WTC11 (cell line): ENCODE measurements at regions not wholly inside any gene's neighbourhood (a gene's known extent, or its start where the extent isn't known, plus 50 kb on each side); places are given as distances from the start of the nearest gene placed in this dataset.
"Not testable (repeated sequence)": the region's sequence is repeated elsewhere in the genome, so short reads cannot be mapped to it uniquely, and the experiment has no call there.

ENCODE experiments used
- ATAC-seq: fragments of 200-7000 bp; cut with Tn5 transposase; 2 replicates; pipeline ENCODE4 v1.10.0; 2021; ENCODE audit warnings: mild to moderate bottlenecking, moderate library complexity
- CTCF ChIA-PET: fragments of 300-600 bp; sonication (Branson Sonifier 250); formaldehyde crosslinking; loops from one replicate; lab custom pipeline; 2021; ENCODE audit warnings: antibody characterized with exemption; lab: Charles Lee
- POLR2A ChIA-PET: fragments of 350-600 bp; sonication (Branson Sonifier 250); formaldehyde crosslinking; loops from one replicate; lab custom pipeline; 2021; ENCODE audit warnings: antibody characterized with exemption; lab: Charles Lee
- DNase-seq: peaks from one replicate; pipeline ENCODE4 v3.0.0; 2021; ENCODE audit warnings: low spot score
- H3K27ac Mint-ChIP-seq: 2 replicates; pipeline ENCODE4 v1.8.0; 2021; ENCODE audit warnings: mixed read lengths
- H3K27me3 Mint-ChIP-seq: 2 replicates; pipeline ENCODE4 v1.8.0; 2021; ENCODE audit warnings: low read depth, mild to moderate bottlenecking, moderate library complexity, mixed read lengths
- H3K36me3 Mint-ChIP-seq: 2 replicates; pipeline ENCODE4 v1.8.0; 2021; ENCODE audit warnings: mixed read lengths
- H3K4me1 Mint-ChIP-seq: 2 replicates; pipeline ENCODE4 v1.8.0; 2022; ENCODE audit warnings: mixed read lengths
- H3K4me3 Mint-ChIP-seq: 2 replicates; pipeline ENCODE4 v1.8.0; 2021; ENCODE audit warnings: mild to moderate bottlenecking, moderate library complexity, mixed read lengths
- H3K9me3 Mint-ChIP-seq: 2 replicates; pipeline ENCODE4 v1.8.0; 2021; ENCODE audit warnings: mixed read lengths
- AR ChIP-seq: fragments of 250-450 bp; sonication (Bioruptor Pico); IDR thresholded peaks from 2 replicates; pipeline ENCODE4 v1.9.0; 2021; ENCODE audit warnings: mild to moderate bottlenecking
- ERG ChIP-seq: fragments of 250-450 bp; sonication (Bioruptor Pico); IDR thresholded peaks from 2 replicates; pipeline ENCODE4 v1.8.0; 2021; ENCODE audit warnings: mild to moderate bottlenecking
- FOXK1 ChIP-seq: sonication (generic); formaldehyde crosslinking; IDR thresholded peaks from 2 replicates; pipeline ENCODE4 v1.8.0; 2022; ENCODE audit warnings: mild to moderate bottlenecking, moderate library complexity, missing genetic modification reagents
- FOXP1 ChIP-seq: sonication (generic); formaldehyde crosslinking; IDR thresholded peaks from 2 replicates; pipeline ENCODE4 v1.8.0; 2022; ENCODE audit warnings: missing genetic modification reagents, mild to moderate bottlenecking, moderate library complexity, borderline replicate concordance
- FOXP4 ChIP-seq: sonication (generic); formaldehyde crosslinking; IDR thresholded peaks from 2 replicates; pipeline ENCODE4 v1.8.0; 2022; ENCODE audit warnings: mild to moderate bottlenecking, missing genetic modification reagents
- GTF2I ChIP-seq: fragments of 250-450 bp; sonication (Bioruptor Pico); conservative IDR thresholded peaks from 2 replicates; pipeline ENCODE4 v1.4.0; 2021; ENCODE audit warnings: mild to moderate bottlenecking
- JAZF1 ChIP-seq: fragments of 250-450 bp; sonication (Bioruptor Pico); IDR thresholded peaks from 2 replicates; pipeline ENCODE4 v1.9.0; 2021; ENCODE audit warnings: moderate library complexity, mild to moderate bottlenecking, inconsistent platforms
- SP1 ChIP-seq: sonication (generic); formaldehyde crosslinking; conservative IDR thresholded peaks from 2 replicates; pipeline ENCODE4 v1.8.1; 2022; ENCODE audit warnings: missing genetic modification reagents
- TP53 ChIP-seq: sonication (generic); formaldehyde crosslinking; IDR thresholded peaks from 2 replicates; pipeline ENCODE4 v1.8.1; 2023; ENCODE audit warnings: mild to moderate bottlenecking, missing genetic modification reagents
- ZNF121 ChIP-seq: sonication (generic); formaldehyde crosslinking; IDR thresholded peaks from 2 replicates; pipeline ENCODE4 v1.8.0; 2023; ENCODE audit warnings: missing genetic modification reagents
- ZNF396 ChIP-seq: fragments of 250-450 bp; sonication (Bioruptor Pico); IDR thresholded peaks from 2 replicates; pipeline ENCODE4 v1.8.0; 2021; ENCODE audit warnings: mild to moderate bottlenecking, moderate library complexity, borderline replicate concordance
- TF ChIP-seq, protein P1 (sequence below): sonication (generic); formaldehyde crosslinking; conservative IDR thresholded peaks from 2 replicates; pipeline ENCODE4 v1.8.1; 2023; ENCODE audit warnings: mild to moderate bottlenecking, low read depth, missing genetic modification reagents, moderate library complexity
- TF ChIP-seq, protein P2 (sequence below): sonication (generic); formaldehyde crosslinking; IDR thresholded peaks from 2 replicates; pipeline ENCODE4 v1.8.1; 2023; ENCODE audit warnings: mild to moderate bottlenecking, missing genetic modification reagents, moderate library complexity
- TF ChIP-seq, protein P3 (sequence below): sonication (generic); formaldehyde crosslinking; IDR thresholded peaks from 2 replicates; pipeline ENCODE4 v1.8.1; 2022; ENCODE audit warnings: low read depth, missing genetic modification reagents, borderline replicate concordance

DNA sequence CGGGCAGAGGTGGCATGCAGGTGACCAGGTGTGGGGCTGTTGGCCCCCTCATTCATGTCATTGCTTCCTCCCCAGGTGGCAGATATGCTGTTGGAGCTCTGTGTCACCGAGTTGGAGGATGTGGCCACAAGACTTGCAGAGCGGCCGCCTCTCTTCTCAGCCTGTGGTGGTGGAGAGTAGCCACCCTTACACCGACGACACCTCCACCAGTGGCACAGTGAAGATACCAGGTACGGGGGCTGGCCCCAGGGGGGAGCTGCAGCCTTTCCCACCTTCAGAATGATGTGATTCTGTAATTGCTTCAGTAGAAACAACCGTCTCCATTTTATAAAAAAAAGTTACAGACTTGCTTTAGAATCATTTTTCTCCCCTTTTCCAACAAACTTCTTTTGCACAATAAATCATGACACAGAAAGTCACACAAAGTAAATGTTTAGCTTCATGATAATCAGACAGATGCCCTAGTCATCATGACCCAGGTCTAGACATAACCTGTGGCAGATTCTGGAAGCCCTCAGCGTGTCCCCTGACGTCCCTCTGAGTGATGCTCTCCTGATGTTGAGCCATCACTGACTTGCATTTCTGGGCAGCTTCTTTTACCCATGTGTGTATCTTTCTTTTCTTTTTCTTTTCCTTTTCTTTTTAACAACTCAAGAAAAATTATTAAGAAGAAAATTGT is 76.0 kb upstream of the FAN1 start:
- no peaks in the 10 kb centered on the region for H3K27me3 Mint-ChIP-seq
- H3K4me1 Mint-ChIP-seq = peaks cover 15% of the 10 kb centered on the region
- no peaks in the 10 kb centered on the region for H3K9me3 Mint-ChIP-seq
- ChIA-PET POLR2A (no interaction called here), CTCF (interaction anchor here (0.7 to 1.4 kb wide), 2 partner anchors 31 to 1629 kb away, joined by 4 to 6 read pairs; no protein-coding TSS in a partner anchor)
- DNase-seq = no peak
- H3K4me3 Mint-ChIP-seq = no peak overlapping the region
- TF ChIP-seq ZNF121 (no peak), FOXP1 (CRISPR knock-in tag) (no peak), AR (no peak), GTF2I (CRISPR knock-in tag) (no peak), FOXP4 (CRISPR knock-in tag) (no peak), SP1 (CRISPR knock-in tag) (no peak), ERG (CRISPR knock-in tag) (no peak), ZNF396 (CRISPR knock-in tag) (no peak), TP53 (no peak), FOXK1 (CRISPR knock-in tag) (no peak), JAZF1 (CRISPR knock-in tag) (no peak)
- TF ChIP-seq, protein P1, sequence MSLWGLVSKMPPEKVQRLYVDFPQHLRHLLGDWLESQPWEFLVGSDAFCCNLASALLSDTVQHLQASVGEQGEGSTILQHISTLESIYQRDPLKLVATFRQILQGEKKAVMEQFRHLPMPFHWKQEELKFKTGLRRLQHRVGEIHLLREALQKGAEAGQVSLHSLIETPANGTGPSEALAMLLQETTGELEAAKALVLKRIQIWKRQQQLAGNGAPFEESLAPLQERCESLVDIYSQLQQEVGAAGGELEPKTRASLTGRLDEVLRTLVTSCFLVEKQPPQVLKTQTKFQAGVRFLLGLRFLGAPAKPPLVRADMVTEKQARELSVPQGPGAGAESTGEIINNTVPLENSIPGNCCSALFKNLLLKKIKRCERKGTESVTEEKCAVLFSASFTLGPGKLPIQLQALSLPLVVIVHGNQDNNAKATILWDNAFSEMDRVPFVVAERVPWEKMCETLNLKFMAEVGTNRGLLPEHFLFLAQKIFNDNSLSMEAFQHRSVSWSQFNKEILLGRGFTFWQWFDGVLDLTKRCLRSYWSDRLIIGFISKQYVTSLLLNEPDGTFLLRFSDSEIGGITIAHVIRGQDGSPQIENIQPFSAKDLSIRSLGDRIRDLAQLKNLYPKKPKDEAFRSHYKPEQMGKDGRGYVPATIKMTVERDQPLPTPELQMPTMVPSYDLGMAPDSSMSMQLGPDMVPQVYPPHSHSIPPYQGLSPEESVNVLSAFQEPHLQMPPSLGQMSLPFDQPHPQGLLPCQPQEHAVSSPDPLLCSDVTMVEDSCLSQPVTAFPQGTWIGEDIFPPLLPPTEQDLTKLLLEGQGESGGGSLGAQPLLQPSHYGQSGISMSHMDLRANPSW = no peak
- TF ChIP-seq, protein P2, sequence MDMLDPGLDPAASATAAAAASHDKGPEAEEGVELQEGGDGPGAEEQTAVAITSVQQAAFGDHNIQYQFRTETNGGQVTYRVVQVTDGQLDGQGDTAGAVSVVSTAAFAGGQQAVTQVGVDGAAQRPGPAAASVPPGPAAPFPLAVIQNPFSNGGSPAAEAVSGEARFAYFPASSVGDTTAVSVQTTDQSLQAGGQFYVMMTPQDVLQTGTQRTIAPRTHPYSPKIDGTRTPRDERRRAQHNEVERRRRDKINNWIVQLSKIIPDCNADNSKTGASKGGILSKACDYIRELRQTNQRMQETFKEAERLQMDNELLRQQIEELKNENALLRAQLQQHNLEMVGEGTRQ = no peak
- TF ChIP-seq, protein P3, sequence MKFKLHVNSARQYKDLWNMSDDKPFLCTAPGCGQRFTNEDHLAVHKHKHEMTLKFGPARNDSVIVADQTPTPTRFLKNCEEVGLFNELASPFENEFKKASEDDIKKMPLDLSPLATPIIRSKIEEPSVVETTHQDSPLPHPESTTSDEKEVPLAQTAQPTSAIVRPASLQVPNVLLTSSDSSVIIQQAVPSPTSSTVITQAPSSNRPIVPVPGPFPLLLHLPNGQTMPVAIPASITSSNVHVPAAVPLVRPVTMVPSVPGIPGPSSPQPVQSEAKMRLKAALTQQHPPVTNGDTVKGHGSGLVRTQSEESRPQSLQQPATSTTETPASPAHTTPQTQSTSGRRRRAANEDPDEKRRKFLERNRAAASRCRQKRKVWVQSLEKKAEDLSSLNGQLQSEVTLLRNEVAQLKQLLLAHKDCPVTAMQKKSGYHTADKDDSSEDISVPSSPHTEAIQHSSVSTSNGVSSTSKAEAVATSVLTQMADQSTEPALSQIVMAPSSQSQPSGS (CRISPR knock-in tag) = no peak
- TF ChIP-seq, all 79 proteins: peak for 0
- H3K27ac Mint-ChIP-seq = no peak overlapping the region
- no peaks in the 10 kb centered on the region for H3K36me3 Mint-ChIP-seq
- no peak; the same call in 1 of the 2 replicates for ATAC-seq

DNA sequence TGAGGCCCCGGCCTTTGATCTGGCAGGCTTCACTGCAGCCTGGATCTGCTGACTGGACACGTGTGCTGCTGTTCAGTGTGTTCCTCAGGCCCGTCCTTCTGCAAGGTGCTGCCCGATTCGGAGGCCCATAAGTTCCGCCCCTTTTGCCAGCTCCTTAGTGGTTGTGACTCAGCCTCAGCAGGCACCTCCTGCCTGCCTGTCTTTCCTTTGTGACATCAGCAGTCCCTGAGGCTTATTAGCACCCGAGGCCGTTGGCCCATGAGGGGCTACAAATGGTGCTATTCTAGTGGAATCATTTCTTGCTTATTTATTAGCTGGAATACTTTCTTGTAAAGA is 75.4 kb upstream of the FAN1 start:
- H3K27me3 Mint-ChIP-seq, H3K9me3 Mint-ChIP-seq, H3K27ac Mint-ChIP-seq, H3K36me3 Mint-ChIP-seq, H3K4me3 Mint-ChIP-seq, DNase-seq, POLR2A ChIA-PET: not testable (repeated sequence)
- CTCF ChIA-PET = interaction anchor here (1.4 kb wide), 1 partner anchor 31 kb away, joined by 6 read pairs; no protein-coding TSS in a partner anchor
- peak; percentile 90 for ATAC-seq
- peaks cover 13% of the 10 kb centered on the region for H3K4me1 Mint-ChIP-seq
